Skeletal muscle cell (primary cell): ENCODE measurements at regions not wholly inside any gene's neighbourhood (a gene's known extent, or its start where the extent isn't known, plus 50 kb on each side); places are given as distances from the start of the nearest gene placed in this dataset.
"Not testable (repeated sequence)": the region's sequence is repeated elsewhere in the genome, so short reads cannot be mapped to it uniquely, and the experiment has no call there.

Source experiments
- DNase-seq: peaks from one replicate; pipeline ENCODE4 v3.0.0-alpha.2; 2010; ENCODE audit warnings: low read depth
- H3K4me3 ChIP-seq: 2 replicates; pipeline ENCODE4 v1.5.1; 2011; ENCODE audit warnings: low read depth, mild to moderate bottlenecking, control low read depth, low read length, moderate library complexity

DNA sequence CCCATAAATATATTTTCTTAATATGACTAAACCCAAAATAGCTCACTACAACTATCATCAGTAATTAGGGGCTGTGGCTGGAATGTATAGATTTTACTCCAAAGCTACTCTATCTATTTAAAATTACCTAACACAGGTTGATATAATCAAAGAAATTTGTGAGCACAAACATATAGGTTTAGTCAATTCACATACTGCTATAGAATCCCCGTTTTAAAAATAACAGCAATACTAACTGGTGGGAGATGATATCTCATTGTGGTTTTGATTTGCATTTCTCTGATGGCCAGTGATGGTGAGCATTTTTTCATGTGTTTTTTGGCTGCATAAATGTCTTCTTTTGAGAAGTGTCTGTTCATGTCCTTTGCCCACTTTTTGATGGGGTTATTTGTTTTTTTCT, 1434.9 kb upstream of the CELF2 start:
- not testable (repeated sequence) for H3K4me3 ChIP-seq, DNase-seq

DNA sequence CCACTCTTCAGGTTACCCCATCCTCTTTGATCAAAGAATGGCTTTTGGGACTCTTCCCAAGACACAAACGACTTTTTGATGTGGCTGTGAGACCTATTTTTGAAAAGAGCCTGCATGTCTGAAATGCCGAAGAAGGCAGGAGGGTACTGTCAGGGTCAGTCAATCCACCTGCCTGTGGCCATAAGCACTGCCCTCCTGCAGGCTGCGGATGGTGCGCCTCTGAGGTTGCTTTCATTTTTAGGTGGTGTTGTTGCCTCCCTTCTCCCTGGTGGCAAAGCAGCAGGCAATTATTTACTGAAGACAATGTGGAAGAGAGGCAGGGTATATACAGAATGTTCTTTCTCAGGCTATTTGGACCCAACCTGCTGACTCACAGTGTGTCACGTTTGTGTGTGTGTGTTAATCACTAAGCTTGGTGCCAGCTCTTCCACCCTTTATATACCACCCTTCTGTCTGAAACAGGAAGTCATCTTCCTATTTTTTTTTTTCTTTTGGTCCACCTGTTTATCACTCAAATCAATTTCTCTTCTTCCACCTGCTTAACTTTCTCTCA, 1421.2 kb upstream of the CELF2 start:
- H3K4me3 ChIP-seq = no peak overlapping the region
- peak; percentile 27 for DNase-seq

DNA sequence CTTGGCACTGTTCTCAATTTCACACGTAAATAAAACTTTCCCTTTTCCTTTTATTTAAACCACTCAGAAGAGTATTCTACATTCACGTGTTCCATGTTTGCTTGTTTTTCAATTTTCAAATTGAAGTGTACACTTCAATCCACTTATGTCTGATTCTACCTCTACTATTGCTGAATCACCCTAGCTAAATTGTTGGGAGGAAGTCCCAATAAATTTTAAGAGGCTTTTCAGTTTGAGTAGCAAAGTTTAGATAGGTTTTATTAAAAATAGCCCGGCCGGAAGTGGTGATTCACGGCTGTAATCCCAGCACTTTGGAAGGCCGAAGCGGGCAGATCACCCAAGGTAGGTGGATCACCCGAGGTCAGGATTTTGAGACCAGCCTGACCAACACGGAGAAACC, 1414.7 kb upstream of the CELF2 start:
- no peak for DNase-seq
- H3K4me3 ChIP-seq = no peak overlapping the region

DNA sequence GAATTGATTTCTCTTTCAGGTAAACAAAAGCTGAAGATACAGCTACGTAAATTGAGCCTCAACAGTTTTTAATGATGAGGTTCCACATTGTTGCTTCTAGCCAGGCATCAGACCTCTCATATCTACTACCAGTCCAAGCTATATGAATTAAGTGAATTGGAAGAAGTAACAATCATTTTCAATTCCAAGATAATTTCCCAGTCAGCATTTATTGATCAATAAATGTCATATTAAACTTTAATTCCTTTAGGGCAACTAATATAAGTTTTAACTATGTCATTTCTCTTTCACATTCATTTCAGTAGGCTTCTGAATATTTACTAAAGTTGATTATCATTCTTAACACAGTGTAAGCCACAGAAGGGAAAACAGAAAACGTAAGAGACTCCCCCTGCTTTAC, 1413.7 kb upstream of the CELF2 start:
- DNase-seq = no peak
- no peak overlapping the region for H3K4me3 ChIP-seq

DNA sequence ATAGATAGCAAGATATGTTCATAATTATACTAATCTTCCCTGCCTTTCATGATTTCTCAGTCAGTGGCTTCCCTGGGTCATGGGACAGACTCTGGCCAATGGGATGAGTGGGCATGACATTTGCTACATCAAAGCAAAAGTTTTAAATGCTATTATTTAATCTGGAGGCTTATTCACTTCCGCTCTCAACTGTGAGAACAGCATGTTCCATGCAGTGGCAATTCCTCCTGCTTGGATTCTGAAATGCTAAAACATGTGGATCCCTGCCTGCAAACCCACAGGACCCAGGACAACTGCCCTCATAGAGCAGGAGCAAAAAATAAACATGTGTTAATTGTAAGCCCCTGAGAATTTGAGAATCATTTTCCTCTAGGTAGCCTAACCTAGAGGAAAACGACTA, 1412.4 kb upstream of the CELF2 start:
- H3K4me3 ChIP-seq = no peak overlapping the region
- no peak for DNase-seq

GRCh38 chr10:9608602-9609001, 1409.1 kb upstream of the CELF2 start:
- no peak overlapping the region for H3K4me3 ChIP-seq
- DNase-seq = no peak

GRCh38 chr10:9613338-9614075, 1404.2 kb upstream of the CELF2 start:
- H3K4me3 ChIP-seq = no peak overlapping the region
- DNase-seq = no peak

- peak; percentile 51 for DNase-seq
- H3K4me3 ChIP-seq = no peak overlapping the region
Measured at GRCh38 chr10:9615189-9615588, 1402.5 kb upstream of the CELF2 start.

GRCh38 chr10:9621216-9621615, 1396.5 kb upstream of the CELF2 start:
- DNase-seq = no peak
- no peak overlapping the region for H3K4me3 ChIP-seq

- no peak overlapping the region for H3K4me3 ChIP-seq
- DNase-seq = no peak
Measured at GRCh38 chr10:9625304-9625703, 1392.4 kb upstream of the CELF2 start.

DNA sequence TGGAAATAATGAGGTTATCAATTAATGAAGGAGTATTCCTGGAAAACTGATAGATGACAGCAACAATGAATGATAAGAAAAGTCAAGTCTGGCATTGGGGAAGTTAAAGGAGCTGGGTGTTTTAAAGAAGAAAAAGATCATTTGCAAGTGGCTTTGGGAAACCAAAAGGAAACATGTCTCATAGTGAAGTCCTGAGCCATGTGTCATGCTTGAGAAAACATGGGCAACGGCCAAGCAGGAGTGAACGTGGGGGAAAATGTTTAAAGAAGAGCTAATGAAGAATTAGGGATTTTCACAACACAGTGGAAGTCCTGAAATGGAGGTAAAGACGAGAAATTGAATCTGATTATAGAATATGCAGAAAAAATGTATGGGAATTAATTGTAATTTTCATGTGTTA, 1383.2 kb upstream of the CELF2 start:
- no peak overlapping the region for H3K4me3 ChIP-seq
- peak; percentile 69 for DNase-seq

- no peak overlapping the region for H3K4me3 ChIP-seq
- peak; percentile 64 for DNase-seq
Measured at GRCh38 chr10:9635691-9636090, 1382.0 kb upstream of the CELF2 start.

DNA sequence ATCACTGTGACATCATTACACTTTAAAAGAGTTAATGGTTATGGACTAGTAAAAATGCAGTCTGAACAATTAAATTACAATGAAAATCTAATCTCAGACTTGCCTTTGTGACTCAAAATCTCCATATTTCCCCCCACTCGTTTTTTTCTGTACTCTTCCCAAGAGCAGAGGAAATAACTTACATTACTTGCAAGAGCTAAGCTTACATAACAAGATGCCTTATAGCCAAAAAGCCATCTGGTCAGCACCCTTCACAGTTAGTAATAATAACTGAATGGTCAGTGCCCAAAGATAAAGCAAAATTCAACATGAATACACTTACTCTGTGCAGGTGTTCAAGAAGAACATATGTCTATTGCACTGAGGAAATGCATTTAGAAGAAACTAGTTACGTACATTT, 1381.5 kb upstream of the CELF2 start:
- DNase-seq = no peak
- H3K4me3 ChIP-seq = no peak overlapping the region

DNA sequence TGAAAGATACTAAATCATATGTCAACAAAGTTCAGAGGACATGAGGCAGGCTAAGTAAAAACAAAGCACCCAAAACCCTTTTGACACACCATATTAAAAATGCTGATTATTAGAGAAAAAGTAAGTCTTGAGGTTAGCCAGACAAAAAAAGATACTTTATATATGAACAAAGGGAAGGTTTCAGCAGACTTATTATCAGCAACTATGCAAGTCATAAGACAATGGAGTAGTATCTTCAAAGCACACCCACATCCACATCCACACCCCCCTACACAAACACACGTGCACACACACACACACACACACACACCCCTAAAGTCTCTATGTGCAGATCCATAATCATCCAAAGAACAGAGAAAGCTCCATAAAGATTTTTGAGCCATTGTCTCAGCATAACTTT, 1373.9 kb upstream of the CELF2 start:
- DNase-seq = no peak
- no peak overlapping the region for H3K4me3 ChIP-seq

DNA sequence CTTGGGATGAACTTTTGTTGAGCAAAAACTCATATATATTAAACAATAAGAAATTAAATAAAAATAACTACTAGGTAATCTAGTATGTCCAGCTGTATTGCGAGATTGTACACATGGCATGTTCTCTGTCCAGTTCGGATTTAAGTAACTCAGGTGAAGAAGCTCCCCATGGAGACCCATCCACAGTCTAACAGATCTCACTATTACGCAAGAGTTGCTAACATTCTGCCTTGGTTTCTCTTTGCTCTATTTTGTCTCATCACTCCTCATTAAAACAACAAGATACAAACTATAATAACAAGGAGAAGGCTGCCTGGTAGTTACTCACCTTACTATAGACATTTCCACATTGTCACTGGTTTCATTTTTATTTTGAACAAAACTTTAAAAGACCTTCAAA, 1372.3 kb upstream of the CELF2 start:
- no peak for DNase-seq
- no peak overlapping the region for H3K4me3 ChIP-seq

GRCh38 chr10:9645928-9646600, 1371.6 kb upstream of the CELF2 start:
- no peak overlapping the region for H3K4me3 ChIP-seq
- no peak for DNase-seq

DNA sequence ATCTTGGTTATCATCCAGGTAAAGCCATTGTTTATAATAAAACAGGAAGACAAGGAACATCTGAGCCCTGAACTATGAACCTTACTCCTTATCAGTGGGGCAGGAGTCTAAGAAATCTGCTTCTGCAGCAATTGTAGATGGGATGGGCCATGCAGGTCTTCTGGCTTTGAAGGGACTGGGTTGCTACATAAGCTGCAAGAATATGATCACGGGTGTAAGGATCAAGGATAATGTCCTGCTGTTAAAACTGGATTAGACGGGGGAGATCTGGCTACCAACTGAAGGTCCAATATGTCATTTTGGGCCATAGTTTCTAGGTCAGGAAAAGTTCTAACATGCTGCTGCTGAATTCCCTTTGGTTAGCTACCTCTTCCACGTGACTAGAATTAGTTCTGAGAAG, 1363.4 kb upstream of the CELF2 start:
- DNase-seq = no peak
- no peak overlapping the region for H3K4me3 ChIP-seq

GRCh38 chr10:9656386-9656785, 1361.3 kb upstream of the CELF2 start:
- no peak for DNase-seq
- H3K4me3 ChIP-seq = no peak overlapping the region

DNA sequence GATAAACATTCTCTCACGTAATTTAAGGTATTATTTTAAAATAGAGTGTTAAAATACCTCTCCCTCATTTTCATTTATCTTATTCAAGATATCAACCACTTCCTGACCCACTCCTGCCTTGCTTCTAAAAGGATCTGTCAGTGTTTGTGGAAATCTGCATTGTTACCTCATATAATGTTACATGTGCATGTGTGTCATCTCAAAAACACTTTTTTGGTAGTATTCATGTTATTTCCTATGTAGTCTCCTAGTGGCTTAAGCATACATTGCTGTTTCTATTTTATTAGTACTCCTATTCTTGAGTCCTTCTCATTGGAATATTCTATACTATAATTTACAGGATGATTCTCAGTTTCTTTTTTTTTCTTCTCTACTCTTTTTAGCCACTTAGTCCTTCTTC, 1360.7 kb upstream of the CELF2 start:
- no peak for DNase-seq
- no peak overlapping the region for H3K4me3 ChIP-seq

DNA sequence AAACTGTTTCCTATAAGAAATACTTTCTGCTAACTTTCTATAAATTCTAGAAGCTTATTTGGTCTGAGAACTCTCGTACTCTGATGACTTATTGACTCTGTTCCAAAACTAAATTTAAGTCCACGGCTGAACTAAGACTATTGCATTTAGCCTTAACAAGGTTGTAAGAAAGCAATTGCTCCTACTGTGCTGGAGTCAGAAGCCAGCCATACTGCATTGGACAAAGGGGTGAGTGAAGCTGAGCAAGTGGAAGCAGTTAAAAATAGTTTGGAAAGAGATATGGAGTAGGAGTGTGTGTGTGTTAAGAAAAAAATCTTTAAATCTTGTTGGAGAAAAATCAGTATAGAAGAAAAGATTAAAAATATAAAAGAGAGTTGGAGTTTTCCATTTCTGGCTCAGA, 1360.1 kb upstream of the CELF2 start:
- DNase-seq = no peak

DNA sequence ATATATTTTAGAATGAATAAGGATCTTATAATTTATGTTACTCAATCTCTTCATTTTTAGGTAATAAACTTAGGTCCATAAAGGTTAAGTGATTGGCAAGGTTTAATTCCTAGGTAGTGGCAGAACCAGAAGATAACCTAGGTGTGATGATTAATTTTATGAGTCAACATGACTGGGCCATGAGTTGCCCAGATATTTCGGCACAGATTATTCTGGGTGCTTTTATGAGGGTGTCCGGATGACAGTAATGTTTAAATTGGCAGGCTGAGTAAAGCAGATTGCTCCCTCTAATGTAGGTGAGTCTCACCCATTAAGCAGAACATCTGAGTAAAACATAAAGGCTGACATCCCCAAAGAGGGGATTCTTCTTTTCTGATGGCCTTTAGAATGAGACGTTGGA, 1349.3 kb upstream of the CELF2 start:
- no peak for DNase-seq
- no peak overlapping the region for H3K4me3 ChIP-seq

More for the DNA sequence above, 1360.1 kb upstream of the CELF2 start:
- no peak overlapping the region for H3K4me3 ChIP-seq
